ENCODE measurements at regions not wholly inside any gene's neighbourhood (a gene's known extent, or its start where the extent isn't known, plus 50 kb on each side); places are given as distances from the start of the nearest gene placed in this dataset.
"Not testable (repeated sequence)": the region's sequence is repeated elsewhere in the genome, so short reads cannot be mapped to it uniquely, and the experiment has no call there.

- DNase-seq, result no peak
These were observed 54.0 kb upstream of the RBFOX1 start for GRCh38 chr16:7278636-7279035.

- no peak for DNase-seq
These were observed 60.0 kb upstream of the RBFOX1 start for GRCh38 chr16:7272567-7273158.

DNA sequence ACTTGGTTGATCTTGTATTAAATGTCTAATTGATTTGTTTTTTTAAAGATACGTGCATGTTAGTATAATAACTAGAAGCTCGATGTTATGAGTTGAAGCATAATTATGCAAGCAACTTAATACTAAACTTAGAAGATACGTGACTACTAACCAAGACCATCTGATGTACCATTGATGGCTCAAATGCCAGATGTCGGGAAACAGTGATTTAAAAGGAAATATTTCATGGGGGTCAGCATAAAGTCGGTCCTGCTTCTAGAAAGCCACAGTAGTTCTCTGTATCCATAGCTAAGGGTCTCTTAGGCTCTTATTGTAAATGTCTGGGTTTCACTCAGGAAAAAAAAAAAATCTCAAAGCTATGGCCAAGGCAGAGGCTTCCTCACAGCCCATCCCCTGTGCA, 61.2 kb upstream of the RBFOX1 start:
- no peak for DNase-seq

GRCh38 chr16:7270823-7271222, 61.8 kb upstream of the RBFOX1 start:
- no peak for DNase-seq

GRCh38 chr16:7270006-7270405, 62.6 kb upstream of the RBFOX1 start:
- DNase-seq, result no peak

DNA sequence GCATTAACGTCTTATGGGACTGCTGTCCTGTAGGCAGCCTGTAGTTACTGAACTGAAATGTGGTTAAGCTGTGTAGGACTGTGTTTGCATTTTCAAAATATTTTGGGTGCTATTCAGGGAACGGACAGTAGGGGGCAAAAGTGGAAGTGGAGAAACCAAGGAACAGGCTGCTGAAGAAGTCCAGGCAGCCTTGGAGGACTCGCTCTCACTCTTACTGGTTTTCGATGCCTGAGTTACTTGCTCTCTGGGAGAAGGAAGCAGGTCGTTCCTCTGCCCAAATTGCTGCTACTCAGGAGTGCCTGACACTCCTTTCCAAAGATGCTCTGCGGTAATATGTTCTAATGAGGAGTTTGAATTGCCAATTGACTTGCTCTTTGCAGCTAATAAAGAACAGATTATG, 64.5 kb upstream of the RBFOX1 start:
- DNase-seq, result peak in 22 of 58 donors; percentile 0 to 19 (median 6)

DNA sequence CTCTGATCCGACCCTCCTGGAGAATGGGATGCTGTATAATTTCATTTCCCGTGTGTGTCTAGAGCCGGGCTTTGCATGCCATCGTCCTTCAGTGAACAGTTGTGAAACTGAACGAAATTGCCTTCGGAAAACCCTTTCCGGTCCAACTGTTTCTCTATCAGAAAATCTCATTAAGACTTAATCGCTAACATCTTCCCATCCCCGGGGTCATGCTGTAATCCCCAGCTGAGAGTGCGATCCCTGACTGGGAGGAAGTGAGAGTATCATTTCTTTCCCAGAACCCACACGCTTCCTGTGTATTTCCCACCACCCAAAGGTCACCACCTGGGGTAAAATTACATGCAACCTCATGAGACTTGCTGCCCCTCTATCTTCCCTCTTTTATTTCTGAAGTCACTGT, 75.6 kb upstream of the RBFOX1 start:
- DNase-seq, result no peak

GRCh38 chr16:7246578-7246977, 86.1 kb upstream of the RBFOX1 start:
- no peak for DNase-seq

DNA sequence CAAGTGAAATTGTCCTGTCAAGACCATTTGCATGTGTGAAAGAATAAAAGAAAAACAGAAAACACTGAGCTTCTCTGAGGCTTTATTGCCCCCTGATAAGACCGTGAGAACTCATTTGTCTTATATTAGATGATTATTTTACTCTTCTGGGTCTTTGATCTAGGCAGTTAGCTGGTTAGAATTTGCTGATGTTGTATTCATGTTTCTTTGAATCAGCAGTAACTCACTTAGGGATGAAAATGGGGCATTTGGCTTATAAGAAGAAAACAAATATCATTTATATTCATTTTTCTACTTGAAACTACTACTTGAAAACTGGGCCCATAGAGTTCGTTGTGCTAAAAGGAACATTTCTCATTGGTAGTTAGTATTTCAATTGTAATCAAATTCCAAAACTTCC, 93.1 kb upstream of the RBFOX1 start:
- no peak for DNase-seq

GRCh38 chr16:7236824-7237410, 95.7 kb upstream of the RBFOX1 start:
- no peak for DNase-seq

DNA sequence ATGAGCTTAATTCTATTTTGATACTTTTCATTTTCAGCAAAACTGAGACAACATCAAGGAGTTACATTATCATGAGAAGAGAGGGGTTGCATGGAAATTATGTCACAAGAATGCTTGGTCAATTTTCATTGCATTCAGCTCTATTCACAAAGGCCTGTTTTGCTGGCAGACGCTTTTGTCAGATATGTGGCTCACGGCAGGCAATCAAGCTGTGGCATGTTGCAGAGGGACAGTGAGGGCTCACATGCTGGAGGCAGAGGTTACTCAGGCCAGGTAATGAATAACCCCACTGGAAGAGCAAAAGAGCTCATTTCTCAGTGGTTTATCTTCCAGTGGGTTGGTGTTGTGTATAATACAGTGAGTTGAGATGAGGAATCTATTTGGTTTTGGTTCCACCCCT, 98.7 kb upstream of the RBFOX1 start:
- no peak for DNase-seq

GRCh38 chr16:7231762-7232161, 100.9 kb upstream of the RBFOX1 start:
- no peak for DNase-seq

GRCh38 chr16:7229433-7230218, 103.0 kb upstream of the RBFOX1 start:
- DNase-seq, result not testable (repeated sequence)

GRCh38 chr16:7227229-7227721, 105.4 kb upstream of the RBFOX1 start:
- peak in 1 of 58 donors; percentile 1 for DNase-seq

- DNase-seq, result no peak
These were observed 111.5 kb upstream of the RBFOX1 start for GRCh38 chr16:7221157-7221556.

GRCh38 chr16:7218936-7219335, 113.7 kb upstream of the RBFOX1 start:
- peak in 5 of 58 donors; percentile 0 to 7 (median 2) for DNase-seq

DNA sequence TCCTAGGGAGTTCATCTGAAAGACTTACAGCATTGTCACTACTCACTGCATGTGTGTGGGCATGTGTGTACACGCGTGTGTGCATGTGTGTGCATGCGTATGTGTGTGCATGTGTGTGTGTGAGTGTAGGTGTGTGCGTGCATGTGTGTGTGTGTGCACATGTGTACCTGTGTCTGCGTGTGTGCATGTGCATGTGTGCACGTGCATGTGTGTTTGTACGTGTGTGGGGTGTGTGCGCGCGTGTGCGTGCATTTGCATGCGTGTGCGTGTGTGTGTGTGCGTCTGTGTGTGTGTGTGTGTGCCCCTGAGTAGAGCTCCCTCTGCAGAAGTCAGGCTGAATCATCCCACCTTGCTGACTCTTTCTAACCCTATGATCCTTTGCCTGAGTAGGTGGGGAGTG, 114.8 kb upstream of the RBFOX1 start:
- no peak for DNase-seq

GRCh38 chr16:7216719-7217118, 115.9 kb upstream of the RBFOX1 start:
- no peak for DNase-seq

DNA sequence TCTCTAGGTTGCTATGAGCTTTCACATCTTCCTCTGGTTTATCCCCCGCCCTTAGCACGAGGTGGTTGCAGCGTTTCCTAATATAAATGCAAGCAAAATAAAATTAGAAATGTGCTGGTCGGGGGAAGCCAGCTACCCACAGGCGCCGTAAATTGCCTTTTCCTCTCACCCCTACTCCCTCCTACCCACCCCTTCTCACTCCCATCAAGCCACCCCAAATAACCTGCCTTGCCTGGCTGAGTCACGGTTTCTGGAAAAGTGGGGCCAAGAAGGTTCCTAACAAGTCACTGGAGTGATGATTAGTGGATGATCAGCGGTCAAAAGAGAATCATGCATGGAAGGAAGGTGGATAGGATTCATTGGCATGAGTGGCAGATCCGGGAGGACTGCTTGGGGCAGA, 120.9 kb upstream of the RBFOX1 start:
- no peak for DNase-seq

- DNase-seq, result no peak
These were observed 123.0 kb upstream of the RBFOX1 start for GRCh38 chr16:7209598-7209997.

DNA sequence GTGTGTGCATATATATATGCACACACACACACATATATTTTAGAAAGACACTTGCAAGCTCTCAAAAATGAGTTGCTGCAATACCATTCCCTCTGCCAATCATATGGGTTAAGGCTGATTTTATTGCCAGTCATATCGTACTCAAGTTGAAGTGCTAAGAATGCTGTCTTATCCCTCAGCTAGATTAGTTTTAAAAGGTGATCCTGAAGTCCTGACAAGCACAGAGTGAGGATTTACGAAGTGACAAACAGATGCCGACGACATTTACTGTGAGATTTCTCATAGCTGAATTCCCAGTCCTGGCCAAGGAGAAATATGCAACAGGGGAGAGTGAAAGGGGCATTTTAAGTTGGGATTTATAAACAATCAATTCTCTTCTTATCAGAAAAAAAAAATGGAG, 126.2 kb upstream of the RBFOX1 start:
- no peak for DNase-seq

GRCh38 chr16:7200320-7200719, 132.3 kb upstream of the RBFOX1 start:
- peak in 3 of 58 donors; percentile 1 to 45 (median 23) for DNase-seq

GRCh38 chr16:7185689-7186088, 147.0 kb upstream of the RBFOX1 start:
- no peak for DNase-seq

Measured in anterior cingulate cortex (tissue), 58 donors.